ENCODE measurements at regions not wholly inside any gene's neighbourhood (a gene's known extent, or its start where the extent isn't known, plus 50 kb on each side); places are given as distances from the start of the nearest gene placed in this dataset.

GRCh38 chr16:59213952-59214351 lies 479.8 kb upstream of the GOT2 start:
- in situ Hi-C loops (cut with HindIII; ENCODE audit: low sequenced_read_pairs): no loop called here

- in situ Hi-C loops (cut with HindIII; ENCODE audit: low sequenced_read_pairs): no loop called here
Observed at GRCh38 chr16:59212492-59213024, 478.4 kb upstream of the GOT2 start.

- in situ Hi-C loops (cut with HindIII; ENCODE audit: low sequenced_read_pairs): no loop called here
Observed at GRCh38 chr16:59210955-59211541, 476.9 kb upstream of the GOT2 start.

DNA sequence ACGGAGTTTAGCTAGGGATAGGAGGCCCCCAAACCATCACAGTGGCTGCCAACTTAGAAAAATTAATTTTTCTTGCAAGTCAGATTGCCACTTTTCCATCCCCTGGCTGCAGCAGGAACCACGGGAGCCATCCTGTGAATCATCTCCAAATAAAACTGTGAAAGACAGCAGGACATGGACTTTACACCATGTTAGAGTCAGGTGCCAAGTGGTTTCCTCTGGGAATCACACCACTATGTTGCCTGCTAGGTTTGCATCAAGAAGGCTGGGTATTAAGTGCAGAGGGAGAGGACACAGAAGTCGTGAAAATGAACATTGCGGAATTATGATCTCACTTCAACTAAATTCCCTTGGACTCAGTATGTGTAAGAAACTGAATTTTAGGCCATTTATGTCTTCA lies 471.3 kb upstream of the GOT2 start:
- in situ Hi-C loops (cut with HindIII; ENCODE audit: low sequenced_read_pairs): no loop called here

DNA sequence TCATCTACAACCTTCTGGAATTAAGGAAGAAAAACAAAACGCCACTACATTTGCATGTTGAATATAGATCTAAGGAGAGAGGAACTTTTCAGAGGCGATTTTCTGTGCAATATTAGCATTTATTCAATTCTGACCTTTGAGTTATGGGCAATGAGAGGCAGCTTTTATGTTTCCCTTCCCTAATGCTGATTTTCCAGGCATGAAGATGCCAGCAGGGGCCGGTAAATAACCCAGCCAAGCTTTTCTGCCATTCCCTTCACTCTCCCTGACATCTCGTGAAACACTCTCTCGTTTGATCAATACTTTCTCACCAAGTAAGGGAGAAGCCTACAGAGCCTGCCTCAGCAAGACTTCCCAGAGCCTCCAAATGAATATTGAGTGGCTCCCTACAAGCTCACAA lies 470.5 kb upstream of the GOT2 start:
- in situ Hi-C loops (cut with HindIII; ENCODE audit: low sequenced_read_pairs): no loop called here

GRCh38 chr16:59202233-59202862 lies 468.2 kb upstream of the GOT2 start:
- in situ Hi-C loops (cut with HindIII; ENCODE audit: low sequenced_read_pairs): no loop called here

DNA sequence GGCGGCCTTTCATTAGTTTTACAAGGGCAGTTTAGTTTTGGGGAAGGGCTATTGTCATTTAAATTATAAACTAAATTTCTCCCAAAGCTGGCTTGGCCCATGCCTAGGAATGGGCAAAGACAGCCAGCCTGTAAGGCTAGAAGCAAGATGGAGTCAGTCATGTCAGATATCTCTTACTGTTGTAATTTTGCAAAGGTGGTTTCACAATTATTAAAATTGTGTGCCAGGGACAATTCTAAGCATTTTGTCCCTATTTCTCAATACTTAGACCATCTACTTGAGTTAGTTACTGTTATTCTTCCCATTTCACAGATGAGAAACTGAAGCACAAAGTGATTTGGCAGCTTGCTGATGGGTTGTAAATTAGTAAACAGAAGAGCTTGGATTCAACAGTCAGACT lies 467.7 kb upstream of the GOT2 start:
- in situ Hi-C loops (cut with HindIII; ENCODE audit: low sequenced_read_pairs): no loop called here

GRCh38 chr16:59201160-59201559 lies 467.0 kb upstream of the GOT2 start:
- in situ Hi-C loops (cut with HindIII; ENCODE audit: low sequenced_read_pairs): no loop called here

DNA sequence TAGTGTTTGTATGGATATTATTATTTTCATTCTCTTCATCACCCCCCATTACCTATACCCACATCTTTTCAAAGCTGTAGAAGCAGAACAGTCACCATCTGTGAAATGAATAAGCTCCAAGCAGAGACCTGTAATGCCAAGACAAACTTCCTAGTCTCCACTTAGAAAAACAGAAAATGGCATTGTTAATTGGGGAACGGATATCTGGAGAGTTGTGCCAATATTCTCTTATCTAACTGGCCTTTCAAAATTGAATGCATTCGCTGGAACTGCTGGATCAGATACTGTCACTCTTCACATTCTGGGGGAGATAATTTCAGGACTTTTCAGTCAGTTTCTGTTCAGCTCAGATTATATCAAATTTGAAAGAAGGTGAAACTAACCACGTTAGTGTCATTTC lies 464.4 kb upstream of the GOT2 start:
- in situ Hi-C loops (cut with HindIII; ENCODE audit: low sequenced_read_pairs): no loop called here

- in situ Hi-C loops (cut with HindIII; ENCODE audit: low sequenced_read_pairs): no loop called here
Observed at GRCh38 chr16:59195242-59195641, 461.1 kb upstream of the GOT2 start.

DNA sequence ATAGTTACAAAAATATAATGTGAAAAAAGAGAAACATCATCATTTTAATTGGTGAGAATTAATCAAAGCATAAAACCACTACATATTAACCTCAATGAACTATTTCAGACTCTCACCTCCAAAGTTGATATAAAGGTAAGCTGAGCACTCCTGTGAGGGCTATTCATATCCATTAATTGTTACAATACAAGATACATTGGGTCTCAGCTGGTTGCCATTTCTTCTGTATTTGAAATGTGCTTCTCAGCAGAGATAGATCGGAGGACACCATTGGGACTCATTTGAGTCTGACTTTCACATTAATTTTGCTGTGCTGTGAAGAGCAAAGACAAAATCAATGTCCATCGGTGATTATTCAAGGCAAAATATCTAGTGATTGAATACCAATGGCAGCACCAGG lies 459.5 kb upstream of the GOT2 start:
- in situ Hi-C loops (cut with HindIII; ENCODE audit: low sequenced_read_pairs): no loop called here

DNA sequence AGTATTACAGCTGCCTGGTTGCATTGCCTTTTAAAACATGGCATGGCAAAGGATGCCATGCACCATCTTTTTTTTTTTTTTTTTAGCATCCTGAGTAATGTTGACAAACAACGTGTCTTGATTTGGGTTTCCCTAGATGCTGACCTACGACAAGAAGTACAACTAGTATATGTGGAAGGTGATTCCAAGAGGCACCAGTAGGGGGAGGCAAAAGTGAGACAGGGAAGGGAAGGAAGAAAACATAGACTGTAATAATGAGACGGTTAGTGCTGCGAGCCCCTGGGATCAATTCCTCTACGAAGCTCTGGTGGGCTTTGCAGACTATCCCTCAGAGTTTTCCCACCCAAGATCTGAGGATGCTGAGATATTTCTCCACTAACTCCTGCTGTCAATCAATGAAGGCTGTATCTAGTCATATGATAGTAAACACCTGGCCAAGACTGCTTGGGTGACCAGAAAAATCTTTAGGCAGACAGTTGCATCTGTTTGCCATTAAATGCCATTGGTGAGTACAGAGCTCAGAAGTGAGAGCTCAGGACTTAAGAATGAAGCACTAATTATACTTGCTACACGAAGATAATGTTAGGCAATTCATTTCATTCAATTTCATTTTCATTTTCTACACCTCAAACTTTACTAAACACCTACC lies 458.6 kb upstream of the GOT2 start:
- in situ Hi-C loops (cut with HindIII; ENCODE audit: low sequenced_read_pairs): no loop called here

- in situ Hi-C loops (cut with HindIII; ENCODE audit: low sequenced_read_pairs): no loop called here
Observed at GRCh38 chr16:59190731-59191130, 456.6 kb upstream of the GOT2 start.

DNA sequence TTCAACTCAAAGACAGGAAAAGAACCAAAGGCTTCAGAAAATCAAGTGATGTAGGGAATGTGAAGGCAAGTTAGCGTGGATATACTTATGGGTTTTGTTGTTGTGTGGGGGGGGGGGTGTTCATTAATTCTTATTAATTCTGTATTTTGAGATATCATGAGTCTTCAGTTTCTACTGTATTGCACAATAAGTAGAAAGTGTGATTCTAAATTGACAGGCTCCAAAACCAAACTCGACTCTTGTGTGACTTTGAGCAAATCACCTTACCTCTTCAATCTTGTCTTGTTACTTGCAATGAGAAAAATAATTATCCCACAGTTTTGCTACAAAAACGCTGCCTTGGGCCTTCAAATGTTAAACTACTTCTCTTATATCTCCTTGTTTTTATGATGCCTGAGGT lies 453.9 kb upstream of the GOT2 start:
- in situ Hi-C loops (cut with HindIII; ENCODE audit: low sequenced_read_pairs): no loop called here

- in situ Hi-C loops (cut with HindIII; ENCODE audit: low sequenced_read_pairs): no loop called here
Observed at GRCh38 chr16:59181821-59182420, 447.8 kb upstream of the GOT2 start.

GRCh38 chr16:59180083-59180476 lies 446.0 kb upstream of the GOT2 start:
- in situ Hi-C loops (cut with HindIII; ENCODE audit: low sequenced_read_pairs): no loop called here

DNA sequence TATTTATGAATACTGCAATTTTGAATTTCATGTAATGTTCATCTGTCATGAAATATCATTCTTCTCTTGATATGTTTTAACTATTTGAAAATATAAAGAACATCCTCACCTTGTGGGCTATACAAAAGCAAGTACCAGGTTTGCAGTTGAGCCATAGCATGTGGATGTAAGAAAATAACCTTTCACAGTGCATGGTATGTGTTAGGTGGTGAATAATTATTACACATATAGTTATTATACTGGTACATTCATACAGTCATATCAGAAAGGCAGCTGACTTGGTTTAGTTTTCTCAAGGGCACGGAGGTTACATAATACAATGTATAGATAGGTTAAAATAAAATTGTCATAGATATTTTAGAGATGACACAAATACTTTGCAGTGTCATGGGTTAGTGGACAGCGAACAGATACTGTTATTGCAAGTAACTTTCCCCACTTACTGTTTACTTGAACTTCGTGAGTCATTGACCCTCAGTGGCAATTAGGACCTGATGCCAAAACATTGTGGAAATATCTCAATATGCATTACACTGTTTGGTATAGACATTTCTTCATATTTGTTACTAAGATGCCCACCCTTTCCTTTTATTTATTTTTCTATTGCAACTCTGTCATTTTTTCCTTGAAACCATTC lies 445.4 kb upstream of the GOT2 start:
- in situ Hi-C loops (cut with HindIII; ENCODE audit: low sequenced_read_pairs): no loop called here

DNA sequence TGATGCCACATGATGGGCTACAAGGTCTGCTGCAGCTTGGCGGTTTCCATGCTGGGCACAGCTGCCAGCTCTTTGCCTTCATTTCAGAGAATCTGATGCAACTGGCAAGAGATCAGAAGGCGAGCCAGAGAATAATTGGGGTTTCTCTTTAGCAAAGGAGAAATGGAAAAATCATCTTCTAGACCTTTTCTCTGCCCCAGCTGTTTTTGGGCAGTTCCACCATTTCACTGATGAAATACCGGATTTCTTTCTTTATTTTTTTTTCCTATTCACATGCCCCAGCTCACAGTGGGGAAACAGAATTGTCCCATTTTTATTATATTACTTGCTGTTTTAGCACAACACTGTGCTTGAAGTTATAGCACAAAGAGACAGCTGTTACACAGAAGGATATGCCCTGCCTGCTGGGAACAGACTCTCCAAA lies 439.3 kb upstream of the GOT2 start:
- in situ Hi-C loops (cut with HindIII; ENCODE audit: low sequenced_read_pairs): no loop called here

DNA sequence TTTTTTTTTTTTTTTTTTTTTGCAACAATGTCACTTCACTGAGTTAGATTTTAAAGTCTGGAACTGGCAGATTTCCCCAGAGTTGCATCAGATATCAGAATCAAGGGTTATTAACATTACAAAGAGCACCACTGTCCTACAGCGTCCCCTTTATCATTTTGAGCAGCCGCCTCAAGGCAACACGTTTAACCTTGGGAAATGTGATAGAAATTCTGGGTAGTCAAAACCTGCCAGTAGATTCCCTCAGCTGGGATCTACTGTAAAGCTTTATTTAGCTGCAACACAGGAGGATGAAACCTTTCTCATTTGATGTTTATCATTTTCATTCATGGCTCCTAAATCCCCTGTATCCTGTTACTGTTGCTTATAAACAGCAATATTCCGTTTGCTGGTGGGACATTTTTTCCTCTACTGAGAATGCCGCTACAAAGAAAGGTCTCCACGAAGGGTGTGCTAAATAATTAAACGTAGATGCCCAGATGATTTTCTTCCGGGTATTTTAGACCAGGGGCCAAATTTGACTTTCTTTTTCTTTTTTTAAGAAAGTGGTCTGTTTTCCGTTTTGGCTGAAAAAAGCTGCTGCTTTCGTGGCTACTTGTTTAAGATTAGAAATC lies 436.1 kb upstream of the GOT2 start:
- in situ Hi-C loops (cut with HindIII; ENCODE audit: low sequenced_read_pairs): no loop called here

- in situ Hi-C loops (cut with HindIII; ENCODE audit: low sequenced_read_pairs): no loop called here
Observed at GRCh38 chr16:59169168-59169567, 435.1 kb upstream of the GOT2 start.

Measured in DLD1 (cell line).